Gastroesophageal sphincter (tissue), 3 donors: ENCODE measurements at regions not wholly inside any gene's neighbourhood (a gene's known extent, or its start where the extent isn't known, plus 50 kb on each side); places are given as distances from the start of the nearest gene placed in this dataset.
"Not testable (repeated sequence)": the region's sequence is repeated elsewhere in the genome, so short reads cannot be mapped to it uniquely, and the experiment has no call there.

ENCODE experiments used
- CTCF ChIP-seq, 4 experiments: fragments of 200-600 bp in 2 of 4; fragments of 450-650 bp in 2 of 4; sonication (generic) in 1 of 4; IDR thresholded peaks; one replicate each; pipeline ENCODE4 v1.5.1; 2017 to 2019; ENCODE audit warnings: antibody characterized with exemption in 4 of 4, mild to moderate bottlenecking in 2 of 4, moderate library complexity in 2 of 4
- POLR2AphosphoS5 ChIP-seq: sonication (generic); formaldehyde crosslinking; IDR thresholded peaks from one replicate; pipeline ENCODE4 v1.6.1; 2017; ENCODE audit warnings: antibody characterized with exemption

- not testable (repeated sequence) for TF ChIP-seq POLR2AphosphoS5; CTCF (IDR thresholded peaks at IDR 0.05)
These were observed 150.6 kb upstream of the UGT8 start for GRCh38 chr4:114447963-114448516.
